HepG2 (cell line): ENCODE measurements at regions not wholly inside any gene's neighbourhood (a gene's known extent, or its start where the extent isn't known, plus 50 kb on each side); places are given as distances from the start of the nearest gene placed in this dataset.

Experiments
- ATF3 ChIP-seq: sonication (generic); formaldehyde crosslinking; IDR thresholded peaks from 2 replicates; pipeline ENCODE4 v1.4.0; 2020; ENCODE audit warnings: missing genetic modification reagents
- FOXJ3 ChIP-seq: sonication (generic); formaldehyde crosslinking; IDR thresholded peaks from 2 replicates; pipeline ENCODE4 v1.4.0; 2020; ENCODE audit warnings: missing genetic modification reagents, mild to moderate bottlenecking, borderline replicate concordance
- HNRNPLL ChIP-seq: fragments of 200-400 bp; formaldehyde crosslinking; IDR thresholded peaks from 2 replicates; pipeline ENCODE4 v1.6.1; 2017; ENCODE audit warnings: mild to moderate bottlenecking, low read depth, low read length; ENCODE audit not compliant: poor library complexity, severe bottlenecking
- MZF1 ChIP-seq: sonication (generic); formaldehyde crosslinking; IDR thresholded peaks from 2 replicates; pipeline ENCODE4 v1.8.1; 2023; ENCODE audit warnings: mild to moderate bottlenecking, missing genetic modification reagents, borderline replicate concordance
- NPAS2 ChIP-seq: sonication (generic); formaldehyde crosslinking; IDR thresholded peaks from 2 replicates; pipeline ENCODE4 v1.8.0; 2022; ENCODE audit warnings: mild to moderate bottlenecking, missing genetic modification reagents, borderline replicate concordance
- ZBTB1 ChIP-seq: sonication (generic); formaldehyde crosslinking; IDR thresholded peaks from 2 replicates; pipeline ENCODE4 v1.4.0; 2020; ENCODE audit warnings: missing genetic modification reagents, borderline replicate concordance
- ZBTB7A ChIP-seq: sonication (generic); formaldehyde crosslinking; IDR thresholded peaks from 2 replicates; pipeline ENCODE4 v1.8.0; 2022; ENCODE audit warnings: mild to moderate bottlenecking, missing genetic modification reagents
- ZFP36L1 ChIP-seq: sonication (generic); formaldehyde crosslinking; IDR thresholded peaks from 2 replicates; pipeline ENCODE4 v1.8.0; 2022; ENCODE audit warnings: mild to moderate bottlenecking, missing genetic modification reagents, moderate library complexity
- TF ChIP-seq, protein P1 (sequence below): conservative IDR thresholded peaks from 2 replicates; pipeline ENCODE4 v1.6.1; 2018; ENCODE audit warnings: missing genetic modification reagents
- TF ChIP-seq, protein P2 (sequence below): sonication (generic); formaldehyde crosslinking; IDR thresholded peaks from 2 replicates; pipeline ENCODE4 v1.5.0; 2020; ENCODE audit warnings: mild to moderate bottlenecking, missing genetic modification reagents, moderate library complexity

GRCh38 chr11:33557201-33557600, 143.4 kb downstream of the C11orf91 start:
- no peak for TF ChIP-seq ZBTB1 (CRISPR knock-in tag)
- no peak for TF ChIP-seq ZBTB7A (CRISPR knock-in tag)
- no peak for TF ChIP-seq HNRNPLL
- TF ChIP-seq NPAS2 = no peak
- no peak for TF ChIP-seq FOXJ3
- TF ChIP-seq ZFP36L1 = no peak
- TF ChIP-seq, protein P1, sequence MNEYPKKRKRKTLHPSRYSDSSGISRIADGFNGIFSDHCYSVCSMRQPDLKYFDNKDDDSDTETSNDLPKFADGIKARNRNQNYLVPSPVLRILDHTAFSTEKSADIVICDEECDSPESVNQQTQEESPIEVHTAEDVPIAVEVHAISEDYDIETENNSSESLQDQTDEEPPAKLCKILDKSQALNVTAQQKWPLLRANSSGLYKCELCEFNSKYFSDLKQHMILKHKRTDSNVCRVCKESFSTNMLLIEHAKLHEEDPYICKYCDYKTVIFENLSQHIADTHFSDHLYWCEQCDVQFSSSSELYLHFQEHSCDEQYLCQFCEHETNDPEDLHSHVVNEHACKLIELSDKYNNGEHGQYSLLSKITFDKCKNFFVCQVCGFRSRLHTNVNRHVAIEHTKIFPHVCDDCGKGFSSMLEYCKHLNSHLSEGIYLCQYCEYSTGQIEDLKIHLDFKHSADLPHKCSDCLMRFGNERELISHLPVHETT (CRISPR knock-in tag) = no peak
- no peak for TF ChIP-seq ATF3 (CRISPR knock-in tag)
- TF ChIP-seq, protein P2, sequence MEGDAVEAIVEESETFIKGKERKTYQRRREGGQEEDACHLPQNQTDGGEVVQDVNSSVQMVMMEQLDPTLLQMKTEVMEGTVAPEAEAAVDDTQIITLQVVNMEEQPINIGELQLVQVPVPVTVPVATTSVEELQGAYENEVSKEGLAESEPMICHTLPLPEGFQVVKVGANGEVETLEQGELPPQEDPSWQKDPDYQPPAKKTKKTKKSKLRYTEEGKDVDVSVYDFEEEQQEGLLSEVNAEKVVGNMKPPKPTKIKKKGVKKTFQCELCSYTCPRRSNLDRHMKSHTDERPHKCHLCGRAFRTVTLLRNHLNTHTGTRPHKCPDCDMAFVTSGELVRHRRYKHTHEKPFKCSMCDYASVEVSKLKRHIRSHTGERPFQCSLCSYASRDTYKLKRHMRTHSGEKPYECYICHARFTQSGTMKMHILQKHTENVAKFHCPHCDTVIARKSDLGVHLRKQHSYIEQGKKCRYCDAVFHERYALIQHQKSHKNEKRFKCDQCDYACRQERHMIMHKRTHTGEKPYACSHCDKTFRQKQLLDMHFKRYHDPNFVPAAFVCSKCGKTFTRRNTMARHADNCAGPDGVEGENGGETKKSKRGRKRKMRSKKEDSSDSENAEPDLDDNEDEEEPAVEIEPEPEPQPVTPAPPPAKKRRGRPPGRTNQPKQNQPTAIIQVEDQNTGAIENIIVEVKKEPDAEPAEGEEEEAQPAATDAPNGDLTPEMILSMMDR = no peak
- TF ChIP-seq MZF1 (CRISPR knock-in tag) = no peak
